Activated T-cell treated with anti-CD3 and anti-CD28 coated beads for 48 hours (primary cell): ENCODE measurements at regions not wholly inside any gene's neighbourhood (a gene's known extent, or its start where the extent isn't known, plus 50 kb on each side); places are given as distances from the start of the nearest gene placed in this dataset.
"Not testable (repeated sequence)": the region's sequence is repeated elsewhere in the genome, so short reads cannot be mapped to it uniquely, and the experiment has no call there.

Experiments used
- DNase-seq: peaks from one replicate; pipeline ENCODE4 v3.0.0-alpha.2; 2020; ENCODE audit warnings: low read depth

- DNase-seq: no peak
These were observed 195.8 kb downstream of the MATN1 start for GRCh38 chr1:30527511-30528140.

- DNase-seq: no peak
These were observed 196.6 kb downstream of the MATN1 start for GRCh38 chr1:30526652-30527345.

GRCh38 chr1:30525971-30526651 lies 197.3 kb downstream of the MATN1 start:
- no peak for DNase-seq

GRCh38 chr1:30525631-30525970 lies 197.8 kb downstream of the MATN1 start:
- no peak for DNase-seq

- DNase-seq: no peak
These were observed 198.4 kb downstream of the MATN1 start for GRCh38 chr1:30524840-30525617.

- DNase-seq: not testable (repeated sequence)
These were observed 199.3 kb downstream of the MATN1 start for GRCh38 chr1:30524025-30524555.

- DNase-seq: no peak
These were observed 200.0 kb downstream of the MATN1 start for GRCh38 chr1:30523055-30524020.

- no peak for DNase-seq
These were observed 201.1 kb downstream of the MATN1 start for GRCh38 chr1:30522031-30523004.

DNA sequence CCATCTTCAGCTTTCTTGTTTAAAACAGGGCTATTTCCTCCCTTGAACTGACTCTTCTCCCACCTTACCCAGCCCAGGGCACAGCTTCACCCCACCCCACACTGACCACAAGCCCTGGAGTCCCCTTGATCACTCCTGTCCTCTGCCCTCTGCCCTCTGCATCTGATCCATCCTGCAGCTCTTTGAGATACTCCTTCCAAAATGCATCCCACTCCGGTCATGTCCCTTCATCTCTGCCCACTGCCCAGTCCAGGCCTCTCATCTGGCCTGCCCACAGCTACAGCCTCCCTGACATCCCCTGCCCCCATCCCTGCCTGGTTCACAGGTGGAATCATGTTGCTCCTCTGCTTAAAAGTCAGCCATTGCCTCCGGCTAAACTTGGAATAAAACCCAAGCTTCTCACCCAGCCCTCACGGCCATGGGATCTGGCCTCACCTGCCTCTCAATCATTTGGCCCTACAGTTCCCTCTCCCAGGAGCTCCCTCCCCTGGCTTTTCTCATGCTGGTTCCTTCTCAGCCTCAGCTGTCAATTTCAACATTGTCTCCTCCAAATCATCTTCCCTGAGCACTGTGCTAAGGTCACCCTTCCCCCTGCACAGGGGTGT lies 202.0 kb downstream of the MATN1 start:
- DNase-seq: no peak

DNA sequence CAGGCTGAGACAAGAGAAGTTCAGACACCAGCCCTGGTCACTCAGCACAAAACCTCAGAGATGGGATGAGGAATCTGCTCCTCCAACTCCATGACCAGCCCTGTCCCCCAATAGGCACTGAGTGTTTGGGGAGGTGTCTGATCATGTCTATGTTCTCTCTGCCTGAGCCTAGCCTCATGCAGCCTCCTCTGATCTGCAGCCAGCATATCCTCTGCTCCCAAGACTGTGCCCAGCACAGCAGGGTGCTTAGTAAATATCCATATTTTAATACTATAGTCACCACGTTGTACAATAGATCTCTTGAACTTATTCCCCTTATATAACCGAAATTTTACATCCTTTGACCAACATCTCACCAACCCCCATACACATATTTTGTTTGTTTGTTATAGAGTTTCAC lies 202.9 kb downstream of the MATN1 start:
- DNase-seq: no peak

DNA sequence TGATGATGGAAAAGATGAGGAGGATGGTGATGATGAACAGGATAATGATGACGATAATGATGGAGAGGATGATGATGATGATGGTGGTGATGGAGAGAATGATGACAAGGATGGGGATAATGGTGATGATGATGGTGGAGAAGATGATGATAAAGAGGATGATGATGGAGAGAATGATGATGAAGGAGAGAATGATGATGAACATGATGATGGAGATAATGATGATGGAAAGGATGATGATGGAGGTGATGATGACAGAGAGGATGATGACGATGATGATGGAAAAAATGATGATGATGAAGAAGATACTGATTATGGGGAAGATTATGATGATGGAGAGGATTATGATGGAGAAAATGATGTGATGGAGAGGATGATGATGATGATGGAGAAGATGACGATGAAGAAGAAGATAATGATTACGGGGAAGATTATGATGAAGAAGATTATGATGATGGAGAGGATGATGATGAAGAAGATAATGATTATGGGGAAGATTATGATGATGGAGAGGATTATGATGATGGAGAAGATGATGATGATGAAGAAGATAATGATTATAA lies 204.1 kb downstream of the MATN1 start:
- no peak for DNase-seq

GRCh38 chr1:30518696-30519095 lies 204.7 kb downstream of the MATN1 start:
- DNase-seq: no peak

DNA sequence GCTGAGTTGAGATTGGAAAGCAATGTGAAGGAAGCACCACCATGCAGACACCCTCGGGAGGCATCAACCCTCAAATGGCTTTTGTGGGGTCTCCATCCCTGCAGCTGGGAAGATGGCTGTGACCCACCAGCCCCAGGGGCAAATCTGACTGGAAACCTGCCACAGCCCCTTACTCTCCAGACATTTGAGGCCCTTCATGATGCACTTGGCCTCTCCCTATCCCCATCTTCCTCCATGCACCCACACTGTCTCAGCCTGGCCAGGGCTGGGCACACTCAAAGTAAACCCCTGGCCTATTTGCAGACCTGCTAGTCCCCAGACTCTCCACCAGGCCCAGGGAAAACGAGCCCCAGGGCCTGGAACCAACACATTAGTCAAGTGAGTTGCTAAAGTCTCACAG lies 205.2 kb downstream of the MATN1 start:
- no peak for DNase-seq

DNA sequence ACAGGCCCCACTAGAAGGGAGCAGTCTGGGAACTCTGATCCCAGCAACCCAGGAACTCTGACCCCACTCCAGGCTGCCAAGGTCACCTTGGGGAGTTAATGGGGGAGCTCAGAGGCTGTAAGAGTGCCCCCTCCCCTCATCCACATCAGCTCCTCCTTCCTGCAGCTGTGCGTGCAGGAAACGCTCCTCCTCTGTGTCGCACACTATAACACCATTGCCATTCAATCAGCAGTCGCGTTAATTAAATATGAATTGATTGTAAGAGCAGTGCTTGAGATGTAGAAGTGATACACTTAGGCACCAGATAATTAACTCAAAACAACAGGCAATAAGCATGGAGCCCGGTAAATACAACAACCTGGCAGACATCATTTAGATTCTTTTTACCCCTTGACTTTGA lies 205.7 kb downstream of the MATN1 start:
- not testable (repeated sequence) for DNase-seq

DNA sequence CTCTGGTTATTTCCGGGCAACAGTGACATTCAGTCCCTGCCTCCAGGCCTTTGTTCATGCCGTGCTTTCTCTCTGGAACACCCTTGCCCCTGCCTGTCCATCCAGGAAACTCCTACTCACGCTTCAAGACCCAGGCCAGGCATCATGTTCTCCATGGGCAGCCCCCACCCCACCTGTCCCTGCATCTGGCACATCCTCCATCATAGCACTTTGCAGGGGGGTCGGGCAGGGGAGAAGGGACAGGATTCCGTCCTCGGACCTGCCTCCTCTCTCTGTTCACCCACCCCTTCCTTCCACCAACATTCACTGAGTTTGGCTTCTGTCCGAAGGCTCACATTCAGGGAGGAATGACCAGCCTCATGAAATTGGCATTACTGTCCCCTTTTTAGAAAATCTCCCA lies 206.1 kb downstream of the MATN1 start:
- DNase-seq: not testable (repeated sequence)

DNA sequence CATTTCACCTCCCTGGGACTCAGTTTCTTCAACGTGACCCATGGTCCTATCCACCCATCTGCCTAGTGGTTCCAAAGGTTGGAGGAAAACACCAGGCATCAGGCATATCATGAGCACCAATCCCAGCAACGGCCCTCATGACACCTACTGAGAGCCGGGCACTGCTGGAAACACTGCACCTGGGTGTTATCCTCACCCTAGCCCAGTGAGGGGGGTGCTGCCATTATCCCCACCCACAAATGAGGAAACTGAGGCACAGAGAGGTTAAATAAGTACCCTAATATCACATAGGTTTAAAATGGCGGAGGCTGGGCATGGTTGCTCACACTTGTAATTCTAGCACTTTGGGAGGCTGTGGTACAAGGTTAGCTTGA lies 206.9 kb downstream of the MATN1 start:
- no peak for DNase-seq

DNA sequence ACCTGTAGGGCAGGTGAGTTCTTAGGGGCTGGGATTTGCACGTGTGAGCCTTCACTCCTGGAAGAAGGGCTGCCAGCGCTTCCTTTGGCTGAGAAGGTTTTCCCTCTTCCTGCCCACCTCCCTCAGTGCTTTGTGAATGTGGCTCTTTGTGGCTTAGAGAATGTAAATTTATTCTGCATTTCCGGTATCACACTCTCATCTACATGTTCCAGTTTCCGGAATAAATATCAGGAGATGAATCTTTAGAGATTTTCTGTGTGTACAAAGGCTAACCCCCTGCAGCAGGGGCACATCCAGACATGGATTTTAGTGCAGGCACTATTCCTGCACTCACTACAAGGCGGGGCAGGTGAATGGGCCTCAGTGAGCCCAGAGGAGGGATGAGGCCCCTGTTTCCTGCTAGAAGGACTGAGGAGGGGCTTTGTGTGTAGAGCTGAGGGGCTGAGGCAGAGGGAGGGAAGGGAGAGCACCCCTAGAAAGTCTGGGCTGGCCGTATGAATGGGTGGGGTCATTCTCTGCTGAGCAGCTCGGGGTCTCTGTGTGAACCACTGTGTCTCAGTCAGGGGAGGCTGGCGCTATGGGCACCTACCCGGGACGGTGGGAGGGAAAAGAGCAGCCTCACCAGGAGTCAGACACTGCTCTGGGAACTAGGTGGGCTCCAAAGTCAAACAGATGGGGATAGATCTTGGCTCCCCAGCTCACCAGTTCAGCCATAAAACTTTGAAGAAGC lies 207.5 kb downstream of the MATN1 start:
- no peak for DNase-seq

DNA sequence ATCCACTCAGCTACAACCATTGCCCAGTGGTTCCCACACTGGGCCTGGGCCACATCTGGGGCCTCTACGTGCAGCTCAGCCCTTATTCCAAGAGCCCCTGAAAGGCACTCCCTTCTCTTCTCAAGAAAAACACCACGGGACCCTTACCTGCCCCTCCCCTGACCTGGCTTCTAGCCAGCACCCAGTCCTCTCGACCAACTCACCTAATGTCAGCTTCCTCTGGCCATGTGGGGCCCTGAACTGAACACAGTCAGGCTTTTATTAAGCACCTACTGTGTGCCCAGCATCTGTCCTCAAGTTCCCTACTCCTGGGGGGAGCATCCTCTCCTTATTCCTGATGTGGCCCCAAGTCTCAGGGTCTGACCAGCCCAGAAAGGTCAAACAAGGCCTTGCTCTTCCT lies 208.4 kb downstream of the MATN1 start:
- no peak for DNase-seq
